CD14-positive monocyte (primary cell): ENCODE measurements at regions not wholly inside any gene's neighbourhood (a gene's known extent, or its start where the extent isn't known, plus 50 kb on each side); places are given as distances from the start of the nearest gene placed in this dataset.

Experiments
- DNase-seq, 3 donors: peaks; one replicate each; pipeline ENCODE4 v3.0.0-alpha.2; 2011 to 2022
- H2AFZ ChIP-seq: 2 replicates; pipeline ENCODE4 v1.6.0; 2012; ENCODE audit warnings: mild to moderate bottlenecking, low read depth, low read length, inconsistent platforms; ENCODE audit not compliant: insufficient read depth, poor library complexity, severe bottlenecking
- H3K27ac ChIP-seq, 2 donors: 1 replicate in 1 of 2; 2 replicates in 1 of 2; pipeline ENCODE4 v1.5.1; 2012 to 2013; ENCODE audit warnings: low read length in 2 of 2, control low read depth in 1 of 2, inconsistent platforms in 1 of 2, low read depth in 1 of 2, mild to moderate bottlenecking in 1 of 2
- H3K27me3 ChIP-seq, 2 donors: one replicate each; pipeline versions ENCODE4 v1.6.0 to v1.6.1; 2011 to 2013; ENCODE audit warnings: low read length in 2 of 2; ENCODE audit not compliant: control insufficient read depth in 2 of 2, insufficient read depth in 2 of 2
- H3K36me3 ChIP-seq, 2 donors: replicated peaks in 1 of 2; 1 replicate in 1 of 2; 2 replicates in 1 of 2; pipeline versions ENCODE4 v1.5.1 to v1.6.1; 2012 to 2013; ENCODE audit warnings: low read length in 2 of 2, control low read depth in 1 of 2, inconsistent platforms in 1 of 2, mild to moderate bottlenecking in 1 of 2; ENCODE audit not compliant: insufficient read depth in 2 of 2, control insufficient read depth in 1 of 2
- H3K4me1 ChIP-seq, 2 donors: 1 replicate in 1 of 2; 2 replicates in 1 of 2; pipeline versions ENCODE4 v1.5.1 to v1.6.1; 2012 to 2013; ENCODE audit warnings: low read length in 2 of 2, control low read depth in 1 of 2, inconsistent platforms in 1 of 2, mild to moderate bottlenecking in 1 of 2, moderate library complexity in 1 of 2; ENCODE audit not compliant: insufficient read depth in 2 of 2, control insufficient read depth in 1 of 2
- H3K4me2 ChIP-seq: replicated peaks from 2 replicates; pipeline ENCODE3; 2012; ENCODE audit warnings: low read length, moderate library complexity, mild to moderate bottlenecking; ENCODE audit not compliant: poor library complexity, severe bottlenecking; ENCODE audit errors: extremely low read depth
- H3K4me3 ChIP-seq, 3 experiments: fragments of 200-600 bp in 1 of 3; sonication (generic) in 1 of 3; replicated peaks in 1 of 3; 1 replicate in 2 of 3; 2 replicates in 1 of 3; pipeline ENCODE4 v1.5.1; 2011 to 2013; ENCODE audit warnings: low read length in 3 of 3, mild to moderate bottlenecking in 3 of 3, control low read depth in 2 of 3, low read depth in 2 of 3, inconsistent platforms in 1 of 3, moderate library complexity in 1 of 3
- H3K79me2 ChIP-seq: 2 replicates; pipeline ENCODE4 v1.6.0; 2012; ENCODE audit warnings: mild to moderate bottlenecking, control low read depth, inconsistent platforms, low read length, moderate library complexity; ENCODE audit not compliant: insufficient read depth
- H3K9ac ChIP-seq: 2 replicates; pipeline ENCODE4 v1.6.0; 2017; ENCODE audit warnings: low read length, mild to moderate bottlenecking; ENCODE audit not compliant: insufficient read depth, poor library complexity, severe bottlenecking
- H3K9me3 ChIP-seq, 2 donors: replicated peaks in 1 of 2; 1 replicate in 1 of 2; 2 replicates in 1 of 2; pipeline versions ENCODE4 v1.5.1 to v1.6.1; 2012 to 2013; ENCODE audit warnings: low read length in 2 of 2, control low read depth in 1 of 2; ENCODE audit not compliant: control insufficient read depth in 1 of 2, insufficient read depth in 1 of 2
- H4K20me1 ChIP-seq: 2 replicates; pipeline ENCODE4 v1.6.0; 2012; ENCODE audit warnings: mild to moderate bottlenecking, low read length, control low read depth, moderate library complexity; ENCODE audit not compliant: insufficient read depth
- H3K27ac Mint-ChIP-seq, 7 donors: one replicate each; pipeline ENCODE4 v1.8.0; 2020; ENCODE audit warnings: mild to moderate bottlenecking in 7 of 7, mixed read lengths in 7 of 7, moderate library complexity in 6 of 7, inconsistent platforms in 2 of 7
- H3K27me3 Mint-ChIP-seq, 3 donors: one replicate each; pipeline ENCODE4 v1.8.0; 2021 to 2022; ENCODE audit warnings: low read depth in 3 of 3, mild to moderate bottlenecking in 3 of 3, mixed read lengths in 3 of 3, moderate library complexity in 3 of 3, inconsistent platforms in 1 of 3
- H3K36me3 Mint-ChIP-seq, 2 donors: one replicate each; pipeline ENCODE4 v1.8.0; 2020; ENCODE audit warnings: mixed read lengths in 2 of 2, inconsistent platforms in 1 of 2, mild to moderate bottlenecking in 1 of 2
- H3K4me1 Mint-ChIP-seq: one replicate; pipeline ENCODE4 v1.8.0; 2020; ENCODE audit warnings: mild to moderate bottlenecking, mixed read lengths
- H3K4me3 Mint-ChIP-seq, 2 donors: one replicate each; pipeline ENCODE4 v1.8.0; 2020; ENCODE audit warnings: mild to moderate bottlenecking in 2 of 2, mixed read lengths in 2 of 2, moderate library complexity in 1 of 2
- H3K9me3 Mint-ChIP-seq, 7 donors: one replicate each; pipeline ENCODE4 v1.8.0; 2020 to 2022; ENCODE audit warnings: mixed read lengths in 7 of 7, mild to moderate bottlenecking in 6 of 7, moderate library complexity in 6 of 7, inconsistent platforms in 2 of 7
- WGBS: methylation state at CpG from one replicate; pipeline ENCODE4 v1.1.5; 2013; ENCODE audit warnings: missing lambda C conversion rate; ENCODE audit not compliant: insufficient coverage; 5-methylcytosine and 5-hydroxymethylcytosine counted together
- intact Hi-C, 2 donors: fragments of 100-400 bp; cut with micrococcal nuclease; formaldehyde crosslinking; loops; one replicate each; pipeline versions ENCODE4 v1.15.0 to v1.15.1; 2023
- TF ChIP-seq, protein P1 (sequence below): fragments of 200-600 bp; IDR thresholded peaks from one replicate; pipeline ENCODE4 v1.8.0; 2022; ENCODE audit warnings: antibody characterized with exemption, mild to moderate bottlenecking

DNA sequence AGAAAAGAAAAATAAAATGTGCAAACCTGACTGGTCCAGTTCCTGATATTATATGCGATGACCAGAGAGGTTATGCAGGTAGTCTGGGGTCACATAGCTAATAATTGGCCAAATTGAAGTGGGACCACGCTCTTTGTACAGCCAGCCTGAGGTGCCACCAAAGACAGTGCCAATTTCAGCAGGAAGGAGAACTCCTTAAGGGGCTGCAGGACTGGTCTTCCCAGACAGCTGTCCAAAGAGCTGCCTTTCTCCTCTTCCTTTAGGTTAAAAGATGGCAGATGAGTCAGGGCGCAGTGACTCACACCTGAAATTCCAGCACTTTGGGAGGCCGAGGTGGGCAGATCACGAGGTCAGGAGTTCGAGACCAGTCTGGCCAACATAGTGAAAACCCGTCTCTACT is 95.5 kb downstream of the ACKR3 start:
- H3K9ac ChIP-seq = no peak overlapping the region
- WGBS = 90% methylated on average over 4 of the region's 7 CpGs
- DNase-seq = no peak
- intact Hi-C loops = no loop called here
- H3K79me2 ChIP-seq = no peaks in the 10 kb centered on the region
- Mint-ChIP-seq H3K27ac (no peak overlapping the region), H3K4me1 (peaks cover 1% of the 10 kb centered on the region), H3K27me3 (peaks cover 14 to 38% (median 27%) of the 10 kb centered on the region in 3 donors), H3K36me3 (no peaks in the 10 kb centered on the region), H3K4me3 (no peak overlapping the region), H3K9me3 (peaks cover 0 to 12% (median 6%) of the 10 kb centered on the region in 7 donors)
- H3K9me3 ChIP-seq = no peaks in the 10 kb centered on the region
- no peaks in the 10 kb centered on the region for H3K36me3 ChIP-seq
- TF ChIP-seq, protein P1, sequence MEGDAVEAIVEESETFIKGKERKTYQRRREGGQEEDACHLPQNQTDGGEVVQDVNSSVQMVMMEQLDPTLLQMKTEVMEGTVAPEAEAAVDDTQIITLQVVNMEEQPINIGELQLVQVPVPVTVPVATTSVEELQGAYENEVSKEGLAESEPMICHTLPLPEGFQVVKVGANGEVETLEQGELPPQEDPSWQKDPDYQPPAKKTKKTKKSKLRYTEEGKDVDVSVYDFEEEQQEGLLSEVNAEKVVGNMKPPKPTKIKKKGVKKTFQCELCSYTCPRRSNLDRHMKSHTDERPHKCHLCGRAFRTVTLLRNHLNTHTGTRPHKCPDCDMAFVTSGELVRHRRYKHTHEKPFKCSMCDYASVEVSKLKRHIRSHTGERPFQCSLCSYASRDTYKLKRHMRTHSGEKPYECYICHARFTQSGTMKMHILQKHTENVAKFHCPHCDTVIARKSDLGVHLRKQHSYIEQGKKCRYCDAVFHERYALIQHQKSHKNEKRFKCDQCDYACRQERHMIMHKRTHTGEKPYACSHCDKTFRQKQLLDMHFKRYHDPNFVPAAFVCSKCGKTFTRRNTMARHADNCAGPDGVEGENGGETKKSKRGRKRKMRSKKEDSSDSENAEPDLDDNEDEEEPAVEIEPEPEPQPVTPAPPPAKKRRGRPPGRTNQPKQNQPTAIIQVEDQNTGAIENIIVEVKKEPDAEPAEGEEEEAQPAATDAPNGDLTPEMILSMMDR = no peak
- no peaks in the 10 kb centered on the region for H4K20me1 ChIP-seq
- no peak overlapping the region for H3K4me2 ChIP-seq
- peaks cover 11 to 24% of the 10 kb centered on the region in 2 donors for H3K27me3 ChIP-seq
- no peak overlapping the region for H2AFZ ChIP-seq
- no peak overlapping the region for H3K27ac ChIP-seq
- no peak overlapping the region for H3K4me3 ChIP-seq
- H3K4me1 ChIP-seq = no peaks in the 10 kb centered on the region

DNA sequence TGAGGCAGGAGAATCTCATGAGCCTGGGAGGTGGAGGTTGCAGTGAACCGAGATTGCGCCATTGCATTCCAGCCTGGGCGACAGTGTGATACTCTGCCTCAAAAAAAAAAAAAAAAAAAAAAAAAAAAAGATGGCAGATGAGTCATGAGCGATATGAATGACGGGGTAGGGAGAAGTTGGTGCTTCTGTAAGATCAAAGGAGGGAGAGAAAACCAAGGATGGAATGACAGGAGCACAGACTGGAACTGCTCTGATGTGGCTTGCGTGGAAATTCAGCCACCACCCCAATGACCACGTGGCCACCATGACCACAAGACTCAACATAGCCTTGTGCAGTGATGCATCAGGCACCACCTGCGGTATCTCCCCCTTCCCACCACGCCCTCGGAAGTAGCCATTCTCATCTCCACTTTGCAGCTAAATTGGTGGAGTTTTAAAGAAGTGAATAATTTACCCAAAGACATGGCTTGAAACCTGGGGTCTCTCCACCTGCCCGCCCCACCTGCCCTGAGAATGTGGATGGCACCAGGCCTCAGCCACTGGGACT is 96.0 kb downstream of the ACKR3 start:
- no peak overlapping the region for H3K4me2 ChIP-seq
- no peak overlapping the region for H3K4me3 ChIP-seq
- no peak overlapping the region for H2AFZ ChIP-seq
- Mint-ChIP-seq H3K27me3 (peaks cover 14 to 35% (median 24%) of the 10 kb centered on the region in 3 donors), H3K4me3 (no peak overlapping the region), H3K27ac (no peak overlapping the region), H3K36me3 (no peaks in the 10 kb centered on the region), H3K4me1 (peaks cover 1% of the 10 kb centered on the region), H3K9me3 (peaks cover 0 to 12% (median 6%) of the 10 kb centered on the region in 7 donors)
- no peaks in the 10 kb centered on the region for H4K20me1 ChIP-seq
- no peak for DNase-seq
- TF ChIP-seq, protein P1 = no peak
- peaks cover 8 to 21% of the 10 kb centered on the region in 2 donors for H3K27me3 ChIP-seq
- H3K36me3 ChIP-seq = no peaks in the 10 kb centered on the region
- 75% methylated on average over 4 of the region's 11 CpGs for WGBS
- intact Hi-C loops = no loop called here
- no peaks in the 10 kb centered on the region for H3K79me2 ChIP-seq
- no peaks in the 10 kb centered on the region for H3K9me3 ChIP-seq
- no peaks in the 10 kb centered on the region for H3K4me1 ChIP-seq
- H3K27ac ChIP-seq = no peak overlapping the region
- no peak overlapping the region for H3K9ac ChIP-seq
